Gastroesophageal sphincter (tissue), 3 donors: ENCODE measurements at regions not wholly inside any gene's neighbourhood (a gene's known extent, or its start where the extent isn't known, plus 50 kb on each side); places are given as distances from the start of the nearest gene placed in this dataset.

Experiments
- POLR2AphosphoS5 ChIP-seq: sonication (generic); formaldehyde crosslinking; IDR thresholded peaks from one replicate; pipeline ENCODE4 v1.6.1; 2017; ENCODE audit warnings: antibody characterized with exemption
- TF ChIP-seq, protein P1 (sequence below), 4 experiments: fragments of 200-600 bp in 2 of 4; fragments of 450-650 bp in 2 of 4; sonication (generic) in 1 of 4; IDR thresholded peaks; one replicate each; pipeline ENCODE4 v1.5.1; 2017 to 2019; ENCODE audit warnings: antibody characterized with exemption in 4 of 4, mild to moderate bottlenecking in 2 of 4, moderate library complexity in 2 of 4

DNA sequence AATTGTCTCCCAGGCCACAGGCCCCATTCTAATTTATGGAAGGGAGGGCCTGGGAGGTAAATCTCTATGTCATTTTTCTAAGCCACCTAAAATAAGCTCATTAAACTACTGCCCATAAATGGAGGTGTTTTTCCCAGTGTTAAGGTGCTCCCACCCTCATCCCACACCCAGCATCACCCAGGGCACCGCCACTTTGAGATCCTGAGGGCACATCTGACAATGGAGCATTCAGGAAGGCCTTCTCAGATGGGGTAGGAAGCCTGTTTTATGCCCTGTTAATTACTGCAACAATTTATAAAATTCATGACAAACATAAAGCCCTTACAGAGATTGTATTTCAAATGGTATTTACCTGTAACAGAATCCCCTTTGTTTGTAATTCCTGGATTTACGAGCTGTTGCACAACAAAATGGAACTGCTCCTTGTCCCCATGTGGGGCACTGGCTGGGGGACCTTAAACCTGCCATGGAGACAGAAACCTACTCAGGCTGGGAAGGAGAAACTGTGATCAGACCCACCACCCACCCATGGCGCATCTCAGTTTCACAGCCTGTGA is 319.5 kb upstream of the USP24 start:
- no peak for TF ChIP-seq POLR2AphosphoS5
- TF ChIP-seq, protein P1, sequence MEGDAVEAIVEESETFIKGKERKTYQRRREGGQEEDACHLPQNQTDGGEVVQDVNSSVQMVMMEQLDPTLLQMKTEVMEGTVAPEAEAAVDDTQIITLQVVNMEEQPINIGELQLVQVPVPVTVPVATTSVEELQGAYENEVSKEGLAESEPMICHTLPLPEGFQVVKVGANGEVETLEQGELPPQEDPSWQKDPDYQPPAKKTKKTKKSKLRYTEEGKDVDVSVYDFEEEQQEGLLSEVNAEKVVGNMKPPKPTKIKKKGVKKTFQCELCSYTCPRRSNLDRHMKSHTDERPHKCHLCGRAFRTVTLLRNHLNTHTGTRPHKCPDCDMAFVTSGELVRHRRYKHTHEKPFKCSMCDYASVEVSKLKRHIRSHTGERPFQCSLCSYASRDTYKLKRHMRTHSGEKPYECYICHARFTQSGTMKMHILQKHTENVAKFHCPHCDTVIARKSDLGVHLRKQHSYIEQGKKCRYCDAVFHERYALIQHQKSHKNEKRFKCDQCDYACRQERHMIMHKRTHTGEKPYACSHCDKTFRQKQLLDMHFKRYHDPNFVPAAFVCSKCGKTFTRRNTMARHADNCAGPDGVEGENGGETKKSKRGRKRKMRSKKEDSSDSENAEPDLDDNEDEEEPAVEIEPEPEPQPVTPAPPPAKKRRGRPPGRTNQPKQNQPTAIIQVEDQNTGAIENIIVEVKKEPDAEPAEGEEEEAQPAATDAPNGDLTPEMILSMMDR (IDR thresholded peaks at IDR 0.05), result no peak
